ENCODE measurements at regions not wholly inside any gene's neighbourhood (a gene's known extent, or its start where the extent isn't known, plus 50 kb on each side); places are given as distances from the start of the nearest gene placed in this dataset.

GRCh38 chr22:25489947-25490346, 74.5 kb upstream of the GRK3 start:
- Histone ChIP-seq H3K4me3 (ENCODE audit: low read depth in 1 of 3, low read length in 3 of 3) (no peak overlapping the region), H3K36me3 (ENCODE audit: control insufficient read depth in 3 of 3, insufficient read depth in 2 of 3, low read depth in 1 of 3, low read length in 3 of 3) (no peaks in the 10 kb centered on the region), H3K4me1 (ENCODE audit: control insufficient read depth in 3 of 3, insufficient read depth in 2 of 3, low read depth in 1 of 3, low read length in 2 of 3) (peaks cover 0 to 11% (median 0%) of the 10 kb centered on the region in 3 donors), H3K27me3 (ENCODE audit: control insufficient read depth in 3 of 3, insufficient read depth in 3 of 3, low read length in 3 of 3) (peaks cover 0 to 9% (median 0%) of the 10 kb centered on the region in 3 donors), H3K9me3 (ENCODE audit: control insufficient read depth in 2 of 2, insufficient read depth in 1 of 2, low read depth in 1 of 2, low read length in 1 of 2) (no peaks in the 10 kb centered on the region), H3K27ac (ENCODE audit: low read depth in 1 of 3, low read length in 2 of 3) (no peak overlapping the region)
- FAIRE-seq (no peak), DNase-seq (no peak)
- 89 to 98% (median 92%) methylated on average over 1 of the region's 1 CpG for WGBS, 3 donors

- H3K27me3 ChIP-seq (ENCODE audit: control insufficient read depth in 3 of 3, insufficient read depth in 3 of 3, low read length in 3 of 3): peaks cover 0 to 9% (median 0%) of the 10 kb centered on the region in 3 donors
- no peak for DNase-seq
- FAIRE-seq: no peak
- no peak overlapping the region for H3K27ac ChIP-seq (ENCODE audit: low read depth in 1 of 3, low read length in 2 of 3)
- no peak overlapping the region for H3K4me3 ChIP-seq (ENCODE audit: low read depth in 1 of 3, low read length in 3 of 3)
- no peaks in the 10 kb centered on the region for H3K9me3 ChIP-seq (ENCODE audit: control insufficient read depth in 2 of 2, insufficient read depth in 1 of 2, low read depth in 1 of 2, low read length in 1 of 2)
- peaks cover 0 to 7% (median 0%) of the 10 kb centered on the region in 3 donors for H3K4me1 ChIP-seq (ENCODE audit: control insufficient read depth in 3 of 3, insufficient read depth in 2 of 3, low read depth in 1 of 3, low read length in 2 of 3)
- no peaks in the 10 kb centered on the region for H3K36me3 ChIP-seq (ENCODE audit: control insufficient read depth in 3 of 3, insufficient read depth in 2 of 3, low read depth in 1 of 3, low read length in 3 of 3)
- 74 to 80% (median 78%) methylated on average over 5 of the region's 5 CpGs for WGBS, 3 donors
Observed at GRCh38 chr22:25490896-25491295, 73.6 kb upstream of the GRK3 start.

GRCh38 chr22:25492162-25492561, 72.3 kb upstream of the GRK3 start:
- Histone ChIP-seq H3K36me3 (ENCODE audit: control insufficient read depth in 3 of 3, insufficient read depth in 2 of 3, low read depth in 1 of 3, low read length in 3 of 3) (no peaks in the 10 kb centered on the region), H3K4me3 (ENCODE audit: low read depth in 1 of 3, low read length in 3 of 3) (no peak overlapping the region), H3K4me1 (ENCODE audit: control insufficient read depth in 3 of 3, insufficient read depth in 2 of 3, low read depth in 1 of 3, low read length in 2 of 3) (no peaks in the 10 kb centered on the region), H3K27me3 (ENCODE audit: control insufficient read depth in 3 of 3, insufficient read depth in 3 of 3, low read length in 3 of 3) (peaks cover 0 to 10% (median 0%) of the 10 kb centered on the region in 3 donors), H3K9me3 (ENCODE audit: control insufficient read depth in 2 of 2, insufficient read depth in 1 of 2, low read depth in 1 of 2, low read length in 1 of 2) (no peaks in the 10 kb centered on the region), H3K27ac (ENCODE audit: low read depth in 1 of 3, low read length in 2 of 3) (no peak overlapping the region)
- FAIRE-seq: no peak
- no peak for DNase-seq

- 50 to 81% (median 66%) methylated on average over 15 of the region's 15 CpGs for WGBS, 3 donors
- no peak overlapping the region for H3K27ac ChIP-seq (ENCODE audit: low read depth in 1 of 3, low read length in 2 of 3)
- no peak overlapping the region for H3K4me3 ChIP-seq (ENCODE audit: low read depth in 1 of 3, low read length in 3 of 3)
- peaks cover 0 to 13% (median 0%) of the 10 kb centered on the region in 3 donors for H3K27me3 ChIP-seq (ENCODE audit: control insufficient read depth in 3 of 3, insufficient read depth in 3 of 3, low read length in 3 of 3)
- no peaks in the 10 kb centered on the region for H3K36me3 ChIP-seq (ENCODE audit: control insufficient read depth in 3 of 3, insufficient read depth in 2 of 3, low read depth in 1 of 3, low read length in 3 of 3)
- no peaks in the 10 kb centered on the region for H3K9me3 ChIP-seq (ENCODE audit: control insufficient read depth in 2 of 2, insufficient read depth in 1 of 2, low read depth in 1 of 2, low read length in 1 of 2)
- DNase-seq (no peak), FAIRE-seq (no peak)
- H3K4me1 ChIP-seq (ENCODE audit: control insufficient read depth in 3 of 3, insufficient read depth in 2 of 3, low read depth in 1 of 3, low read length in 2 of 3): no peaks in the 10 kb centered on the region
Observed at GRCh38 chr22:25492841-25493734, 71.4 kb upstream of the GRK3 start.

GRCh38 chr22:25493794-25494193, 70.7 kb upstream of the GRK3 start:
- Histone ChIP-seq H3K27me3 (ENCODE audit: control insufficient read depth in 3 of 3, insufficient read depth in 3 of 3, low read length in 3 of 3) (peaks cover 0 to 13% (median 0%) of the 10 kb centered on the region in 3 donors), H3K4me3 (ENCODE audit: low read depth in 1 of 3, low read length in 3 of 3) (no peak overlapping the region), H3K4me1 (ENCODE audit: control insufficient read depth in 3 of 3, insufficient read depth in 2 of 3, low read depth in 1 of 3, low read length in 2 of 3) (no peaks in the 10 kb centered on the region), H3K36me3 (ENCODE audit: control insufficient read depth in 3 of 3, insufficient read depth in 2 of 3, low read depth in 1 of 3, low read length in 3 of 3) (no peaks in the 10 kb centered on the region), H3K27ac (ENCODE audit: low read depth in 1 of 3, low read length in 2 of 3) (no peak overlapping the region), H3K9me3 (ENCODE audit: control insufficient read depth in 2 of 2, insufficient read depth in 1 of 2, low read depth in 1 of 2, low read length in 1 of 2) (no peaks in the 10 kb centered on the region)
- 74 to 92% (median 81%) methylated on average over 4 of the region's 4 CpGs for WGBS, 3 donors
- DNase-seq (no peak), FAIRE-seq (no peak)

- H3K4me1 ChIP-seq (ENCODE audit: control insufficient read depth in 3 of 3, insufficient read depth in 2 of 3, low read depth in 1 of 3, low read length in 2 of 3): no peaks in the 10 kb centered on the region
- H3K36me3 ChIP-seq (ENCODE audit: control insufficient read depth in 3 of 3, insufficient read depth in 2 of 3, low read depth in 1 of 3, low read length in 3 of 3): no peaks in the 10 kb centered on the region
Observed at GRCh38 chr22:25494774-25495173, 69.7 kb upstream of the GRK3 start.

GRCh38 chr22:25495285-25495684, 69.2 kb upstream of the GRK3 start:
- DNase-seq: no peak
- H3K27ac ChIP-seq (ENCODE audit: low read depth in 1 of 3, low read length in 2 of 3): no peak overlapping the region
- peaks cover 0 to 13% (median 0%) of the 10 kb centered on the region in 3 donors for H3K27me3 ChIP-seq (ENCODE audit: control insufficient read depth in 3 of 3, insufficient read depth in 3 of 3, low read length in 3 of 3)
- H3K4me1 ChIP-seq (ENCODE audit: control insufficient read depth in 3 of 3, insufficient read depth in 2 of 3, low read depth in 1 of 3, low read length in 2 of 3): no peaks in the 10 kb centered on the region
- no peaks in the 10 kb centered on the region for H3K9me3 ChIP-seq (ENCODE audit: control insufficient read depth in 2 of 2, insufficient read depth in 1 of 2, low read depth in 1 of 2, low read length in 1 of 2)
- H3K4me3 ChIP-seq (ENCODE audit: low read depth in 1 of 3, low read length in 3 of 3): no peak overlapping the region
- H3K36me3 ChIP-seq (ENCODE audit: control insufficient read depth in 3 of 3, insufficient read depth in 2 of 3, low read depth in 1 of 3, low read length in 3 of 3): no peaks in the 10 kb centered on the region
- no peak for FAIRE-seq
- 61 to 80% (median 79%) methylated on average over 1 of the region's 1 CpG for WGBS, 3 donors

More at GRCh38 chr22:25494774-25495173, 69.7 kb upstream of the GRK3 start:
- Histone ChIP-seq H3K27ac (ENCODE audit: low read depth in 1 of 3, low read length in 2 of 3) (no peak overlapping the region), H3K9me3 (ENCODE audit: control insufficient read depth in 2 of 2, insufficient read depth in 1 of 2, low read depth in 1 of 2, low read length in 1 of 2) (no peaks in the 10 kb centered on the region), H3K27me3 (ENCODE audit: control insufficient read depth in 3 of 3, insufficient read depth in 3 of 3, low read length in 3 of 3) (peaks cover 0 to 13% (median 0%) of the 10 kb centered on the region in 3 donors), H3K4me3 (ENCODE audit: low read depth in 1 of 3, low read length in 3 of 3) (no peak overlapping the region)
- no peak for DNase-seq
- no peak for FAIRE-seq
- 39 to 63% (median 55%) methylated on average over 3 of the region's 3 CpGs for WGBS, 3 donors

- WGBS, 3 donors: 72 to 82% (median 76%) methylated on average over 4 of the region's 4 CpGs
- H3K4me1 ChIP-seq (ENCODE audit: control insufficient read depth in 3 of 3, insufficient read depth in 2 of 3, low read depth in 1 of 3, low read length in 2 of 3): no peaks in the 10 kb centered on the region
- peaks cover 0 to 10% (median 0%) of the 10 kb centered on the region in 3 donors for H3K27me3 ChIP-seq (ENCODE audit: control insufficient read depth in 3 of 3, insufficient read depth in 3 of 3, low read length in 3 of 3)
- H3K27ac ChIP-seq (ENCODE audit: low read depth in 1 of 3, low read length in 2 of 3): no peak overlapping the region
- no peak for FAIRE-seq
- H3K36me3 ChIP-seq (ENCODE audit: control insufficient read depth in 3 of 3, insufficient read depth in 2 of 3, low read depth in 1 of 3, low read length in 3 of 3): no peaks in the 10 kb centered on the region
- no peak overlapping the region for H3K4me3 ChIP-seq (ENCODE audit: low read depth in 1 of 3, low read length in 3 of 3)
- DNase-seq: no peak
- H3K9me3 ChIP-seq (ENCODE audit: control insufficient read depth in 2 of 2, insufficient read depth in 1 of 2, low read depth in 1 of 2, low read length in 1 of 2): no peaks in the 10 kb centered on the region
Observed at GRCh38 chr22:25496396-25497064, 67.9 kb upstream of the GRK3 start.
